Ascending aorta (tissue), 2 donors: ENCODE measurements at regions not wholly inside any gene's neighbourhood (a gene's known extent, or its start where the extent isn't known, plus 50 kb on each side); places are given as distances from the start of the nearest gene placed in this dataset.
"Not testable (repeated sequence)": the region's sequence is repeated elsewhere in the genome, so short reads cannot be mapped to it uniquely, and the experiment has no call there.

ENCODE experiments used
- DNase-seq, 2 donors: peaks; one replicate each; pipeline ENCODE4 v3.0.0-alpha.2; 2019; ENCODE audit warnings: low spot score in 2 of 2
- H3K27ac ChIP-seq, 2 donors: fragments of 200-600 bp; sonication (generic); one replicate each; pipeline ENCODE4 v1.5.1; 2016 to 2017; ENCODE audit warnings: mild to moderate bottlenecking in 1 of 2
- H3K27me3 ChIP-seq: fragments of 200-600 bp; sonication (generic); one replicate; pipeline ENCODE4 v1.5.1; 2017
- H3K36me3 ChIP-seq, 2 donors: fragments of 200-600 bp; sonication (generic); one replicate each; pipeline ENCODE4 v1.5.1; 2016
- H3K4me1 ChIP-seq, 2 donors: fragments of 200-600 bp; sonication (generic); one replicate each; pipeline ENCODE4 v1.5.1; 2016 to 2017; ENCODE audit warnings: mild to moderate bottlenecking in 1 of 2
- H3K4me3 ChIP-seq, 2 donors: fragments of 200-600 bp; sonication (generic); one replicate each; pipeline ENCODE4 v1.5.1; 2016 to 2017; ENCODE audit warnings: mild to moderate bottlenecking in 1 of 2
- H3K9me3 ChIP-seq, 2 donors: fragments of 200-600 bp; sonication (generic); one replicate each; pipeline ENCODE4 v1.5.1; 2016
- intact Hi-C: fragments of 100-400 bp; cut with DNase I; formaldehyde crosslinking; loops from one replicate; pipeline ENCODE4 v1.15.1; 2023
- TF ChIP-seq, protein P1 (sequence below), 3 experiments: fragments of 200-600 bp in 2 of 3; fragments of 450-650 bp in 1 of 3; sonication (generic) in 2 of 3; IDR thresholded peaks; one replicate each; pipeline ENCODE4 v1.5.1; 2016 to 2019; ENCODE audit warnings: antibody characterized with exemption in 3 of 3, mild to moderate bottlenecking in 1 of 3, moderate library complexity in 1 of 3

- H3K36me3 ChIP-seq = no peaks in the 10 kb centered on the region
- H3K27me3 ChIP-seq = no peaks in the 10 kb centered on the region
- DNase-seq = no peak
- H3K4me3 ChIP-seq = no peak overlapping the region
- TF ChIP-seq, protein P1, sequence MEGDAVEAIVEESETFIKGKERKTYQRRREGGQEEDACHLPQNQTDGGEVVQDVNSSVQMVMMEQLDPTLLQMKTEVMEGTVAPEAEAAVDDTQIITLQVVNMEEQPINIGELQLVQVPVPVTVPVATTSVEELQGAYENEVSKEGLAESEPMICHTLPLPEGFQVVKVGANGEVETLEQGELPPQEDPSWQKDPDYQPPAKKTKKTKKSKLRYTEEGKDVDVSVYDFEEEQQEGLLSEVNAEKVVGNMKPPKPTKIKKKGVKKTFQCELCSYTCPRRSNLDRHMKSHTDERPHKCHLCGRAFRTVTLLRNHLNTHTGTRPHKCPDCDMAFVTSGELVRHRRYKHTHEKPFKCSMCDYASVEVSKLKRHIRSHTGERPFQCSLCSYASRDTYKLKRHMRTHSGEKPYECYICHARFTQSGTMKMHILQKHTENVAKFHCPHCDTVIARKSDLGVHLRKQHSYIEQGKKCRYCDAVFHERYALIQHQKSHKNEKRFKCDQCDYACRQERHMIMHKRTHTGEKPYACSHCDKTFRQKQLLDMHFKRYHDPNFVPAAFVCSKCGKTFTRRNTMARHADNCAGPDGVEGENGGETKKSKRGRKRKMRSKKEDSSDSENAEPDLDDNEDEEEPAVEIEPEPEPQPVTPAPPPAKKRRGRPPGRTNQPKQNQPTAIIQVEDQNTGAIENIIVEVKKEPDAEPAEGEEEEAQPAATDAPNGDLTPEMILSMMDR (IDR thresholded peaks at IDR 0.05) = no peak
- no peaks in the 10 kb centered on the region for H3K4me1 ChIP-seq
- no peaks in the 10 kb centered on the region for H3K9me3 ChIP-seq
- intact Hi-C loops = no loop called here
- H3K27ac ChIP-seq = no peak overlapping the region
Observed at GRCh38 chr21:35521293-35521692, 472.2 kb upstream of the RUNX1 start.

DNA sequence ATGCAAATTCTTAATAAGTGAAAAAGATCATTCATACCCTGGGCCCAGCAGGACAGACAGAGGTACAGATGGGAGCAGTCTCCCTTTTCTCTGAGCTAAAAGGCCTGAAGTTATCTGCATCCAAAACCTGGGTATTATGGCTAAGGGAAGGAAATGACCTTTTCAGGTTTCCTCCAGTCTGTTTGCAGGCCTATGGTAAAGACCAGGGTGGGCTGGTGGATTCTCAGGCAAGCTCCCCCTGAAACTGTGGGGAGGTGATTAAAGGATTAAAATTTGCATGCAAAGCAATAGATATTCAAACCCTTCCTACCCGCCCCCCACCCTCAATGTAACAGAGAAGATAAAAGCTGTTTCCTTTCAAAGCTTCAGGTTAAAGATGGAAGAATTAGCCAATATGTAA, 471.8 kb upstream of the RUNX1 start:
- H3K36me3 ChIP-seq = no peaks in the 10 kb centered on the region
- intact Hi-C loops = no loop called here

DNA sequence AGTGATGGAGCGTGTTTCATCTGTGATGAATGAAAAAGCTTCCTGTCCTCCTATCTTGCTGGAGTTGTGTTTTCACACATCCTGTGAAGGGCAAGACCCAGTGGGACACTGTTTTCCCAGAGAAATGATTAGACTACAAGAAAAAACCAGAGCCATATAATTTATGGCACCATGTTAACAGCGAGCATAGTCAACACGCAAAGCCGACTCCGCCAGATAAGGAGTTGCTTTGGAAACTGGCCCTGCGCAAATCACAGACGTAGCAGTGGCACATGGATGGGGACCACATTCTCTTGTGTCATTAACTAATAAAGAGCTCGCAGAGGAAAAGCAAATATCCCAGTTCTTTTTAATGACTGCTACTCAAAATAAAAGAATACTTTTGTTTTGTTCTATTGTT, 471.2 kb upstream of the RUNX1 start:
- H3K27me3 ChIP-seq = no peaks in the 10 kb centered on the region
- TF ChIP-seq, protein P1 (IDR thresholded peaks at IDR 0.05) = no peak
- DNase-seq = no peak
- intact Hi-C loops = no loop called here
- H3K4me3 ChIP-seq = no peak overlapping the region
- no peaks in the 10 kb centered on the region for H3K9me3 ChIP-seq
- H3K27ac ChIP-seq = no peak overlapping the region
- no peaks in the 10 kb centered on the region for H3K36me3 ChIP-seq
- H3K4me1 ChIP-seq = no peaks in the 10 kb centered on the region

More for the DNA sequence above, 471.8 kb upstream of the RUNX1 start:
- Histone ChIP-seq H3K27me3 (no peaks in the 10 kb centered on the region), H3K4me3 (no peak overlapping the region), H3K9me3 (no peaks in the 10 kb centered on the region), H3K27ac (no peak overlapping the region), H3K4me1 (no peaks in the 10 kb centered on the region)
- TF ChIP-seq, protein P1 (IDR thresholded peaks at IDR 0.05) = no peak
- no peak for DNase-seq

GRCh38 chr21:35517865-35518264, 468.8 kb upstream of the RUNX1 start:
- Histone ChIP-seq H3K4me1 (no peaks in the 10 kb centered on the region), H3K27ac (no peak overlapping the region), H3K9me3 (no peaks in the 10 kb centered on the region), H3K4me3 (no peak overlapping the region), H3K27me3 (no peaks in the 10 kb centered on the region), H3K36me3 (no peaks in the 10 kb centered on the region)
- DNase-seq = no peak
- TF ChIP-seq, protein P1 (IDR thresholded peaks at IDR 0.05) = no peak
- intact Hi-C loops = no loop called here

- H3K27ac ChIP-seq, H3K4me3 ChIP-seq, H3K27me3 ChIP-seq, H3K4me1 ChIP-seq, intact Hi-C loops, H3K9me3 ChIP-seq, H3K36me3 ChIP-seq, DNase-seq: not testable (repeated sequence)
Observed at GRCh38 chr21:35516292-35516691, 467.2 kb upstream of the RUNX1 start.

DNA sequence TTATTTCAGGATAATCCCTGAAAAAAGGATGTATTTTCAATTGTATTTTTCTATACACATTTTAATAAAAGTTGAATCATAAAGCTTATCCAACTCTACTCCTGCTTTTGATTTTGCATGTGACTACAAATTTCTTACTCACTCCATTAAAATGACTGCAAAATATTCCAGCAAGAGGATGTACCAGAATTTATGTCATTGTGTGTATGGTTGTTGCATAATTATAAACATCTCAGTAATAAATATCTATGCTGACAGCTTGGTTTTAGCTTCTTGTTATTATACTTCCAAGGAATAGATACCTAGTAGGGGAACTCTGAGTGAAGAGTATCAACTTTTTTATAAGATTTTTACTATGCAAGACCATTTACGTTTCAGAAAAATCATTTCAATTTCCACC, 463.2 kb upstream of the RUNX1 start:
- no peak overlapping the region for H3K4me3 ChIP-seq
- H3K4me1 ChIP-seq = no peaks in the 10 kb centered on the region
- H3K27ac ChIP-seq = no peak overlapping the region
- no peak for DNase-seq
- no peaks in the 10 kb centered on the region for H3K27me3 ChIP-seq
- no peaks in the 10 kb centered on the region for H3K36me3 ChIP-seq
- TF ChIP-seq, protein P1 (IDR thresholded peaks at IDR 0.05) = no peak
- no peaks in the 10 kb centered on the region for H3K9me3 ChIP-seq
- intact Hi-C loops = no loop called here
